ENCODE measurements at regions not wholly inside any gene's neighbourhood (a gene's known extent, or its start where the extent isn't known, plus 50 kb on each side); places are given as distances from the start of the nearest gene placed in this dataset.

DNA sequence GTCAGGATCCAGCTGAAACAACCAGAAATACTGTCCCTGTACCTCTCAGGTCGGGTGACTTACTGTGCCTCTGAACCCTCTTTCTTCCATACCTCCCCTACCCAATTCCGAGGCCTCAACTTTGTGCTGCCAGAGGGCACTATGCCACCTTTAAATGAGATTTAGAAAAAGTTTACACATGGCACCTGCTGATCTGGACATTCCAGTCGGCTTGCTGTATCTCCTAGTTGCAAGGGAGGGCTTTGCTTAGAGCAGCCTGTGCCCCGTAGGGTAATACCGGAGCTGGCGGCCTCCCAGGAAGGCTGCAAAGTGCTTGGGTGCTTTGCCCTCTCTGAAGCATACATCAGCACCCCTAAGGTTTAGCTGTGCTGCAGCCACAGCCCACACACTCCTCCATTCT is 306.0 kb upstream of the RBFOX1 start:
- Histone ChIP-seq H3K9me3 (no peaks in the 10 kb centered on the region), H3K4me3 (no peak overlapping the region), H3K27ac (no peak overlapping the region), H3K36me3 (no peaks in the 10 kb centered on the region), H3K4me1 (no peaks in the 10 kb centered on the region), H3K27me3 (no peaks in the 10 kb centered on the region)
- TF ChIP-seq, protein P1, sequence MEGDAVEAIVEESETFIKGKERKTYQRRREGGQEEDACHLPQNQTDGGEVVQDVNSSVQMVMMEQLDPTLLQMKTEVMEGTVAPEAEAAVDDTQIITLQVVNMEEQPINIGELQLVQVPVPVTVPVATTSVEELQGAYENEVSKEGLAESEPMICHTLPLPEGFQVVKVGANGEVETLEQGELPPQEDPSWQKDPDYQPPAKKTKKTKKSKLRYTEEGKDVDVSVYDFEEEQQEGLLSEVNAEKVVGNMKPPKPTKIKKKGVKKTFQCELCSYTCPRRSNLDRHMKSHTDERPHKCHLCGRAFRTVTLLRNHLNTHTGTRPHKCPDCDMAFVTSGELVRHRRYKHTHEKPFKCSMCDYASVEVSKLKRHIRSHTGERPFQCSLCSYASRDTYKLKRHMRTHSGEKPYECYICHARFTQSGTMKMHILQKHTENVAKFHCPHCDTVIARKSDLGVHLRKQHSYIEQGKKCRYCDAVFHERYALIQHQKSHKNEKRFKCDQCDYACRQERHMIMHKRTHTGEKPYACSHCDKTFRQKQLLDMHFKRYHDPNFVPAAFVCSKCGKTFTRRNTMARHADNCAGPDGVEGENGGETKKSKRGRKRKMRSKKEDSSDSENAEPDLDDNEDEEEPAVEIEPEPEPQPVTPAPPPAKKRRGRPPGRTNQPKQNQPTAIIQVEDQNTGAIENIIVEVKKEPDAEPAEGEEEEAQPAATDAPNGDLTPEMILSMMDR (IDR thresholded peaks at IDR 0.05), result no peak
- DNase-seq, result no peak
- intact Hi-C loops (cut with DNase I; ENCODE audit: low total_unique reads), result no loop called here

GRCh38 chr16:7025616-7026190 is 306.9 kb upstream of the RBFOX1 start:
- peak; percentile 13 to 14 for DNase-seq
- TF ChIP-seq, protein P1 (IDR thresholded peaks at IDR 0.05), result peak in 1 of 4 experiments; percentile 16
- TF ChIP-seq POLR2A (IDR thresholded peaks at IDR 0.05), result no peak
- H3K27me3 ChIP-seq, result no peaks in the 10 kb centered on the region

DNA sequence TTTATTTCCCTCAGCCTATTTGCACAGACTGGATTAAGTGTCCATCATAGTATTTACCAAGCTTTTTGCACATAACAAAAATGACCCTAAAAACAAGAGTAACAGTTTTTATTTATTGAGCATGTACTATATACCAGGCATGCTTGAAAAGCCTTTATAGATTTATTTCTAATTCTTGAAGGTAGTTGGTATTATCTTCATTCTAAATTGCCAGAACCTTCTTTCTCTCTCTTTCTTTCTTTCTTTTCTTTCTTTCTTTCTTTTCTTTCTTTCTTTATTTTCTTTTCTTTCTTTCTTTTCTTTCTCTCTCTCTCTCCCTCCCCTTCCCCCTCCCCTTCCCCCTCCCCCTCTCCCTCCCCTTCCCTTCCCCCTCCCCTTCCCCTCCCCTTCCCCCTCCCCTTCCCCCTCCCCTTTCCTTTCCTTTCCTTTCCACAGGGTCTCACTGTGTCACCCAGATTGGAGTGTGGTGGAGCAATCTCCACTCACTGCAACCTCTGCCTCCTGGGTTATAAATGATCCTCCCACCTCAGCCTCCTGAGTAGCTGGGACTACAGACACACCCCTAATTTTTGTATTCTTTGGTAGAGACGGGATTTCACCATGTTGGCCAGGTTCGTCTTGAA is 310.9 kb upstream of the RBFOX1 start:
- H3K27me3 ChIP-seq, result no peaks in the 10 kb centered on the region
- intact Hi-C loops (cut with DNase I; ENCODE audit: low total_unique reads), result no loop called here
- no peak overlapping the region for H3K4me3 ChIP-seq
- H3K36me3 ChIP-seq, result no peaks in the 10 kb centered on the region
- no peak for DNase-seq
- H3K9me3 ChIP-seq, result no peaks in the 10 kb centered on the region
- H3K4me1 ChIP-seq, result no peaks in the 10 kb centered on the region
- H3K27ac ChIP-seq, result no peak overlapping the region
- no peak for TF ChIP-seq POLR2A (IDR thresholded peaks at IDR 0.05)
- TF ChIP-seq, protein P1 (IDR thresholded peaks at IDR 0.05), result no peak

More at GRCh38 chr16:7025616-7026190, 306.9 kb upstream of the RBFOX1 start:
- Histone ChIP-seq H3K4me1 (no peaks in the 10 kb centered on the region), H3K9me3 (no peaks in the 10 kb centered on the region), H3K27ac (no peak overlapping the region), H3K36me3 (no peaks in the 10 kb centered on the region), H3K4me3 (no peak overlapping the region)
- intact Hi-C loops (cut with DNase I; ENCODE audit: low total_unique reads), result no loop called here

- no peaks in the 10 kb centered on the region for H3K4me1 ChIP-seq
- no peak for DNase-seq
Observed at GRCh38 chr16:7017006-7017662, 315.5 kb upstream of the RBFOX1 start.

DNA sequence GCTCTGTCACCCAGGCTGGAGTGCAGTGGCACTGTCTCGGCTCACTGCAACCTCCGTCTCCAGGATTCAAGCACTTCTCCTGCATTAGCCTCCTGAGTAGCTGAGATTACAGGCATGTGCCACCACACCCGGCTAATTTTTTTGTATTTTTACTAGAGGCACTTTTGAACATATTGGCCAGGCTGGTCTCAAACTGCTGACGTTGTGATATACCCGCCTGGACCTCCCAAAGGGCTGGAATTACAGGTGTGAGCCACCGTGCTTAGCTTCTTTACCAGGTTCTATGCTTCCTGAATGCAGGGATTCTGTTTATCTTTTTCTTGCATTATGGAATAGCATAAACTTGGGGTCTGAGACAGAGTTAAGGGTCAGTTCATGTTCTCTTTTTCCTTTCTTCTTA is 317.9 kb upstream of the RBFOX1 start:
- Histone ChIP-seq H3K4me3 (no peak overlapping the region), H3K27me3 (no peaks in the 10 kb centered on the region), H3K36me3 (no peaks in the 10 kb centered on the region), H3K27ac (no peak overlapping the region), H3K4me1 (no peaks in the 10 kb centered on the region), H3K9me3 (no peaks in the 10 kb centered on the region)
- intact Hi-C loops (cut with DNase I; ENCODE audit: low total_unique reads), result no loop called here
- DNase-seq, result no peak
- TF ChIP-seq, protein P1 (IDR thresholded peaks at IDR 0.05), result no peak
- TF ChIP-seq POLR2A (IDR thresholded peaks at IDR 0.05), result no peak

More at GRCh38 chr16:7017006-7017662, 315.5 kb upstream of the RBFOX1 start:
- Histone ChIP-seq H3K4me3 (no peak overlapping the region), H3K27ac (no peak overlapping the region), H3K27me3 (no peaks in the 10 kb centered on the region), H3K9me3 (no peaks in the 10 kb centered on the region), H3K36me3 (no peaks in the 10 kb centered on the region)
- intact Hi-C loops (cut with DNase I; ENCODE audit: low total_unique reads), result no loop called here
- no peak for TF ChIP-seq POLR2A (IDR thresholded peaks at IDR 0.05)
- TF ChIP-seq, protein P1 (IDR thresholded peaks at IDR 0.05), result no peak

All from uterus (tissue), 3 donors.